Mesendoderm (in vitro differentiated cells): ENCODE measurements at regions not wholly inside any gene's neighbourhood (a gene's known extent, or its start where the extent isn't known, plus 50 kb on each side); places are given as distances from the start of the nearest gene placed in this dataset.

Source experiments
- DNase-seq: peaks from one replicate; pipeline ENCODE4 v3.0.0; 2013
- H2AK5ac ChIP-seq: 2 replicates; pipeline ENCODE4 v1.6.1; 2013; ENCODE audit warnings: low read length, inconsistent platforms
- H2BK120ac ChIP-seq: 2 replicates; pipeline ENCODE4 v1.6.1; 2013; ENCODE audit warnings: low read depth, mild to moderate bottlenecking, low read length, moderate library complexity, mixed read lengths
- H2BK15ac ChIP-seq: replicated peaks from 2 replicates; pipeline ENCODE4 v1.6.1; 2013; ENCODE audit warnings: low read depth, mild to moderate bottlenecking, moderate library complexity
- H2BK5ac ChIP-seq: 2 replicates; pipeline ENCODE4 v1.6.1; 2013; ENCODE audit warnings: low read length, inconsistent platforms
- H3K18ac ChIP-seq: 2 replicates; pipeline ENCODE4 v1.6.1; 2013; ENCODE audit warnings: mild to moderate bottlenecking, low read length, mixed read lengths
- H3K23ac ChIP-seq: one replicate; pipeline ENCODE4 v1.6.1; 2013; ENCODE audit warnings: low read length
- H3K27ac ChIP-seq: 2 replicates; pipeline ENCODE4 v1.5.1; 2013; ENCODE audit warnings: low read depth, mild to moderate bottlenecking, inconsistent platforms, low read length, moderate library complexity
- H3K27me3 ChIP-seq: 2 replicates; pipeline ENCODE4 v1.6.1; 2013; ENCODE audit warnings: low read length, control low read depth, mild to moderate bottlenecking, inconsistent platforms; ENCODE audit not compliant: insufficient read depth, poor library complexity
- H3K36me3 ChIP-seq: 2 replicates; pipeline ENCODE4 v1.6.1; 2013; ENCODE audit warnings: low read length, inconsistent platforms; ENCODE audit not compliant: control insufficient read depth, insufficient read depth
- H3K4ac ChIP-seq: one replicate; pipeline ENCODE4 v1.6.1; 2013; ENCODE audit warnings: low read depth, mild to moderate bottlenecking, low read length, moderate library complexity
- H3K4me1 ChIP-seq: 2 replicates; pipeline ENCODE4 v1.6.1; 2013; ENCODE audit warnings: low read depth, low read length, inconsistent platforms; ENCODE audit not compliant: control insufficient read depth
- H3K4me2 ChIP-seq: 2 replicates; pipeline ENCODE4 v1.6.1; 2013; ENCODE audit warnings: low read length
- H3K4me3 ChIP-seq: 2 replicates; pipeline ENCODE4 v1.5.1; 2013; ENCODE audit warnings: mild to moderate bottlenecking, low read length
- H3K56ac ChIP-seq: one replicate; pipeline ENCODE4 v1.6.1; 2013; ENCODE audit warnings: low read length
- H3K79me1 ChIP-seq: 2 replicates; pipeline ENCODE4 v1.6.1; 2013; ENCODE audit warnings: low read length, inconsistent platforms
- H3K79me2 ChIP-seq: 2 replicates; pipeline ENCODE4 v1.6.1; 2013; ENCODE audit warnings: mild to moderate bottlenecking, low read length; ENCODE audit not compliant: control insufficient read depth, insufficient read depth
- H3K9ac ChIP-seq: 2 replicates; pipeline ENCODE4 v1.6.1; 2013; ENCODE audit warnings: low read length, inconsistent platforms
- H4K5ac ChIP-seq: one replicate; pipeline ENCODE4 v1.6.1; 2013; ENCODE audit warnings: low read length
- H4K8ac ChIP-seq: one replicate; pipeline ENCODE4 v1.6.1; 2013; ENCODE audit warnings: low read depth, mild to moderate bottlenecking, control low read depth, low read length, moderate library complexity
- WGBS: extraction: QIAGEN DNeasy Blood & Tissue Kit; methylation state at CpG from one replicate; pipeline ENCODE4 v1.1.7; 2013; ENCODE audit warnings: low lambda C conversion rate, missing lambda C conversion rate; ENCODE audit not compliant: insufficient coverage; ENCODE audit errors: extremely low coverage; 5-methylcytosine and 5-hydroxymethylcytosine counted together

GRCh38 chr4:63348735-63349673 lies 1060.2 kb downstream of the TECRL start:
- Histone ChIP-seq H3K27ac (no peak overlapping the region), H3K27me3 (no peaks in the 10 kb centered on the region), H2BK15ac (no peak overlapping the region), H3K56ac (no peak overlapping the region), H3K23ac (no peak overlapping the region), H3K4me1 (no peaks in the 10 kb centered on the region), H2AK5ac (no peak overlapping the region), H3K9ac (no peak overlapping the region), H4K8ac (no peak overlapping the region), H4K5ac (no peak overlapping the region), H3K4ac (no peak overlapping the region), H2BK120ac (no peak overlapping the region), H3K79me1 (no peaks in the 10 kb centered on the region), H2BK5ac (no peak overlapping the region), H3K4me3 (no peak overlapping the region), H3K18ac (no peak overlapping the region), H3K4me2 (no peak overlapping the region), H3K36me3 (no peaks in the 10 kb centered on the region), H3K79me2 (no peaks in the 10 kb centered on the region)
- no CpG with 5 or more reads among the region's 58 CpGs for WGBS
- no peak for DNase-seq

DNA sequence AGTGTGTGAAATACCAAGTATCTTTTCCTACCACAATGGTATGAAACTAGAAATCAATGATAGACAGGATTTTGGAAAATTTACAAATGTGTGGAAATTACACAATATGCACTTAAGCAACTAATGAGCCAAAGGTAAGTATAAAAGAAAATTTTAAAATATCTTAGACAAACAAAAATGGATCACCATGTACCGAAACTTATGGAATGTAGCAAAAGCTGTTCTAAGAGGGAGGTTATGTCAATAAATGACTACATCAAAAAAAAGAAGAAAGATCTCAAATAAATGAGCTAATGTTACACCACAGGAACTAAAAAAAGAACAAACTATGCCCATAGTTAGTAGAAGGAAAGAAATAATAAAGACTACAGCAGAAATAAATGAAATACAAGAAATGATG lies 1084.1 kb downstream of the TECRL start:
- Histone ChIP-seq H2BK5ac (no peak overlapping the region), H3K4me1 (no peaks in the 10 kb centered on the region), H3K4me2 (no peak overlapping the region), H3K79me1 (no peaks in the 10 kb centered on the region), H3K27ac (no peak overlapping the region), H3K56ac (no peak overlapping the region), H3K4ac (no peak overlapping the region), H3K23ac (no peak overlapping the region), H3K9ac (no peak overlapping the region), H2BK15ac (no peak overlapping the region), H3K79me2 (no peaks in the 10 kb centered on the region), H2BK120ac (no peak overlapping the region), H4K5ac (no peak overlapping the region), H3K18ac (no peak overlapping the region), H3K36me3 (no peaks in the 10 kb centered on the region), H3K4me3 (no peak overlapping the region), H3K27me3 (no peaks in the 10 kb centered on the region), H2AK5ac (no peak overlapping the region), H4K8ac (no peak overlapping the region)
- no peak for DNase-seq
- WGBS, result no CpG with 5 or more reads among the region's 1 CpG

GRCh38 chr4:63316633-63317032 lies 1092.6 kb downstream of the TECRL start:
- Histone ChIP-seq H2BK15ac (no peak overlapping the region), H3K27me3 (no peaks in the 10 kb centered on the region), H3K4me3 (no peak overlapping the region), H3K79me2 (no peaks in the 10 kb centered on the region), H3K79me1 (no peaks in the 10 kb centered on the region), H2BK120ac (no peak overlapping the region), H3K56ac (no peak overlapping the region), H3K23ac (no peak overlapping the region), H3K27ac (no peak overlapping the region), H3K4me1 (no peaks in the 10 kb centered on the region), H3K4me2 (no peak overlapping the region), H3K4ac (no peak overlapping the region), H3K18ac (no peak overlapping the region), H3K9ac (no peak overlapping the region), H2AK5ac (no peak overlapping the region), H3K36me3 (no peaks in the 10 kb centered on the region), H2BK5ac (no peak overlapping the region), H4K8ac (no peak overlapping the region), H4K5ac (no peak overlapping the region)
- no peak for DNase-seq
- no CpG with 5 or more reads among the region's 1 CpG for WGBS

- DNase-seq, result no peak
- WGBS, result no CpG with 5 or more reads among the region's 2 CpGs
- H2BK5ac ChIP-seq, result no peak overlapping the region
Observed at GRCh38 chr4:63315651-63316050, 1093.6 kb downstream of the TECRL start.

GRCh38 chr4:63308697-63309096 lies 1100.6 kb downstream of the TECRL start:
- no peak overlapping the region for H2BK5ac ChIP-seq
- no peak overlapping the region for H3K4me2 ChIP-seq
- no peak overlapping the region for H3K4ac ChIP-seq
- H2AK5ac ChIP-seq, result no peak overlapping the region
- no peaks in the 10 kb centered on the region for H3K4me1 ChIP-seq
- H3K18ac ChIP-seq, result no peak overlapping the region
- H3K23ac ChIP-seq, result no peak overlapping the region
- H2BK15ac ChIP-seq, result no peak overlapping the region
- H3K27me3 ChIP-seq, result no peaks in the 10 kb centered on the region
- no peaks in the 10 kb centered on the region for H3K36me3 ChIP-seq
- no peak overlapping the region for H2BK120ac ChIP-seq
- H3K4me3 ChIP-seq, result no peak overlapping the region
- no peak overlapping the region for H4K5ac ChIP-seq
- no peak overlapping the region for H3K27ac ChIP-seq
- no peak for DNase-seq
- H4K8ac ChIP-seq, result no peak overlapping the region
- H3K56ac ChIP-seq, result no peak overlapping the region
- no peaks in the 10 kb centered on the region for H3K79me2 ChIP-seq
- H3K79me1 ChIP-seq, result no peaks in the 10 kb centered on the region
- H3K9ac ChIP-seq, result no peak overlapping the region

More at GRCh38 chr4:63315651-63316050, 1093.6 kb downstream of the TECRL start:
- Histone ChIP-seq H3K4me2 (no peak overlapping the region), H3K4ac (no peak overlapping the region), H3K79me2 (no peaks in the 10 kb centered on the region), H3K18ac (no peak overlapping the region), H4K5ac (no peak overlapping the region), H3K9ac (no peak overlapping the region), H3K4me3 (no peak overlapping the region), H3K27ac (no peak overlapping the region), H4K8ac (no peak overlapping the region), H2AK5ac (no peak overlapping the region), H3K36me3 (no peaks in the 10 kb centered on the region), H3K4me1 (no peaks in the 10 kb centered on the region), H2BK120ac (no peak overlapping the region), H3K56ac (no peak overlapping the region), H3K23ac (no peak overlapping the region), H3K79me1 (no peaks in the 10 kb centered on the region), H3K27me3 (no peaks in the 10 kb centered on the region), H2BK15ac (no peak overlapping the region)

DNA sequence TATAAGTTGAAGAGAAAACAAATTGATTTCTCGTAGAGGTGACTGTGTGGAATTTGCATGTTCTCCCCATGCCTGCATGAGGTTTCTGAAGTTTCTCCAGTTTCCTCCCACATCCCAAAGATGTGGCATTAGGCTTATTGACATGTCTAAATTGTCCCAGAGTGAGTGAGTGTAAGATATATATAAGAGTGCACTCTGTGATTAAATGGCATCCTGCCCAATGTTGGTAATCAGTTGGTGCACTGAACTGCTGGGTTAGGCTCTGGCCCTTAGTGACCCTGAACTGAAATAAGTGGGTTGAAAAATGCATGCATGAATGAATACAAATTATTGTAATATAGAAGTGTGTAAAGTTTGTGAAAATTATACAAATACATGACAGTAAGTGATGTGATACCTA lies 1106.5 kb downstream of the TECRL start:
- no peak overlapping the region for H3K23ac ChIP-seq
- no peak overlapping the region for H3K4ac ChIP-seq
- WGBS, result no CpG with 5 or more reads among the region's 1 CpG
- H2BK5ac ChIP-seq, result no peak overlapping the region
- no peak overlapping the region for H2AK5ac ChIP-seq
- no peak overlapping the region for H3K4me2 ChIP-seq
- no peak overlapping the region for H3K56ac ChIP-seq
- H4K8ac ChIP-seq, result no peak overlapping the region
- no peaks in the 10 kb centered on the region for H3K4me1 ChIP-seq
- no peak overlapping the region for H4K5ac ChIP-seq
- no peak overlapping the region for H3K27ac ChIP-seq
- no peak overlapping the region for H3K18ac ChIP-seq
- no peak overlapping the region for H3K9ac ChIP-seq
- H3K27me3 ChIP-seq, result no peaks in the 10 kb centered on the region
- H3K36me3 ChIP-seq, result no peaks in the 10 kb centered on the region
- no peak overlapping the region for H2BK120ac ChIP-seq
- H3K79me1 ChIP-seq, result no peaks in the 10 kb centered on the region
- no peaks in the 10 kb centered on the region for H3K79me2 ChIP-seq
- no peak for DNase-seq
- H3K4me3 ChIP-seq, result no peak overlapping the region
- no peak overlapping the region for H2BK15ac ChIP-seq
